PFSK-1 (cell line): ENCODE measurements at regions not wholly inside any gene's neighbourhood (a gene's known extent, or its start where the extent isn't known, plus 50 kb on each side); places are given as distances from the start of the nearest gene placed in this dataset.

Experiments
- POLR2AphosphoS5 ChIP-seq: IDR thresholded peaks from 2 replicates; pipeline ENCODE4 v1.6.1; 2012; ENCODE audit warnings: low read depth, mild to moderate bottlenecking, control low read depth, low read length, moderate library complexity
- TAF1 ChIP-seq: IDR thresholded peaks from 2 replicates; pipeline ENCODE4 v1.6.1; 2012; ENCODE audit warnings: low read length, control low read depth, borderline replicate concordance; ENCODE audit not compliant: insufficient read depth
- TF ChIP-seq, protein P1 (sequence below), 2 experiments: IDR thresholded peaks; 2 replicates each; pipeline versions ENCODE4 v1.6.1 to v1.8.0; 2011 to 2012; ENCODE audit warnings: low read depth in 2 of 2, low read length in 2 of 2, control low read depth in 1 of 2, inconsistent platforms in 1 of 2, mild to moderate bottlenecking in 1 of 2, moderate library complexity in 1 of 2; ENCODE audit not compliant: insufficient read depth in 1 of 2

DNA sequence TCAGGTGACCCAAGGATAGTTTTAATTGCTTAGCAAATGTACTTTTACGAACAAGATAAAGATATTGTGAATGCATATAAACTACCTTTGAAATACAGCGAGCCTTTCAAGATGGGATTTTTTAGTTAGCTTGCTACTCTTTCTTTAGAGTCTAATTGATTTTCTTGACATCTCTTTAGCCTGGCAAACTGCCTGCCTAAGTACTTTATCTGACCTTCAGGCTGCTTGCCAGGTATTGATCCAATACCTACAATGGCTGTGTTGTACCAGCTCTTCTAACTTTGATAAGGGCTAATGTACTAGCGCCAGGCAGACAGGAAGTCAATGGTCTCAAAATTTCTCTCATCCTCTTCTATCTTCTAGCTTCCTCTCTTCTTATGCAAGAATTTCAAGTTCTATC, 414.4 kb upstream of the ACVR2A start:
- TF ChIP-seq POLR2AphosphoS5 (no peak), TAF1 (no peak)
- TF ChIP-seq, protein P1, sequence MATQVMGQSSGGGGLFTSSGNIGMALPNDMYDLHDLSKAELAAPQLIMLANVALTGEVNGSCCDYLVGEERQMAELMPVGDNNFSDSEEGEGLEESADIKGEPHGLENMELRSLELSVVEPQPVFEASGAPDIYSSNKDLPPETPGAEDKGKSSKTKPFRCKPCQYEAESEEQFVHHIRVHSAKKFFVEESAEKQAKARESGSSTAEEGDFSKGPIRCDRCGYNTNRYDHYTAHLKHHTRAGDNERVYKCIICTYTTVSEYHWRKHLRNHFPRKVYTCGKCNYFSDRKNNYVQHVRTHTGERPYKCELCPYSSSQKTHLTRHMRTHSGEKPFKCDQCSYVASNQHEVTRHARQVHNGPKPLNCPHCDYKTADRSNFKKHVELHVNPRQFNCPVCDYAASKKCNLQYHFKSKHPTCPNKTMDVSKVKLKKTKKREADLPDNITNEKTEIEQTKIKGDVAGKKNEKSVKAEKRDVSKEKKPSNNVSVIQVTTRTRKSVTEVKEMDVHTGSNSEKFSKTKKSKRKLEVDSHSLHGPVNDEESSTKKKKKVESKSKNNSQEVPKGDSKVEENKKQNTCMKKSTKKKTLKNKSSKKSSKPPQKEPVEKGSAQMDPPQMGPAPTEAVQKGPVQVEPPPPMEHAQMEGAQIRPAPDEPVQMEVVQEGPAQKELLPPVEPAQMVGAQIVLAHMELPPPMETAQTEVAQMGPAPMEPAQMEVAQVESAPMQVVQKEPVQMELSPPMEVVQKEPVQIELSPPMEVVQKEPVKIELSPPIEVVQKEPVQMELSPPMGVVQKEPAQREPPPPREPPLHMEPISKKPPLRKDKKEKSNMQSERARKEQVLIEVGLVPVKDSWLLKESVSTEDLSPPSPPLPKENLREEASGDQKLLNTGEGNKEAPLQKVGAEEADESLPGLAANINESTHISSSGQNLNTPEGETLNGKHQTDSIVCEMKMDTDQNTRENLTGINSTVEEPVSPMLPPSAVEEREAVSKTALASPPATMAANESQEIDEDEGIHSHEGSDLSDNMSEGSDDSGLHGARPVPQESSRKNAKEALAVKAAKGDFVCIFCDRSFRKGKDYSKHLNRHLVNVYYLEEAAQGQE (IDR thresholded peaks at IDR 0.05; ENCODE audit: insufficient read depth in 1 of 2, low read depth in 2 of 2, low read length in 2 of 2), result no peak
